IMR-90 (cell line): ENCODE measurements at regions not wholly inside any gene's neighbourhood (a gene's known extent, or its start where the extent isn't known, plus 50 kb on each side); places are given as distances from the start of the nearest gene placed in this dataset. TPM values are rescaled to one million over a fixed set of nuclear protein-coding genes. Genes with fewer than 3 reads are reported as not detected.

ENCODE experiments used
- microRNA-seq, 2 experiments: library from miRNA; stranded (forward) in 1 of 2; unstranded in 1 of 2; fragments of 10-50 nt in 1 of 2; fragments of <30 nt in 1 of 2; gene quantifications in 1 of 2; microRNA quantifications in 1 of 2; one replicate each; pipeline versions ENCODE3 to v1.1.0; 2013 to 2020; ENCODE audit not compliant: insufficient read depth in 1 of 2, insufficient read length in 1 of 2, unreplicated experiment in 1 of 2
- small RNA-seq, 5 experiments: library from RNA; depleted of rRNA; stranded (forward); fragments of <200 nt; gene quantifications; one replicate each; pipeline ENCODE3, GENCODE V24; 2012

Small RNA genes in the stretch of these regions (microRNA-seq; reads per million reads assigned to microRNA genes)
- gene RNU4-77P (ENCODE audit: insufficient read depth, insufficient read length) = not detected

Small RNA genes in the stretch of these regions (small RNA-seq; reads per million reads assigned to genes)
- 0 reads per million in 5 experiments for gene RNU4-77P
